Thyroid gland (tissue), 4 donors: ENCODE measurements at regions not wholly inside any gene's neighbourhood (a gene's known extent, or its start where the extent isn't known, plus 50 kb on each side); places are given as distances from the start of the nearest gene placed in this dataset.

ENCODE experiments used
- DNase-seq, 2 donors: peaks; one replicate each; pipeline ENCODE4 v3.0.0-alpha.2; 2019
- H3K27ac ChIP-seq, 3 donors: fragments of 200-600 bp; sonication (generic); 1 replicate in 2 of 3; 2 replicates in 1 of 3; pipeline ENCODE4 v1.5.1; 2016 to 2019; ENCODE audit warnings: mild to moderate bottlenecking in 1 of 3, moderate library complexity in 1 of 3
- H3K27me3 ChIP-seq: fragments of 200-600 bp; sonication (generic); one replicate; pipeline ENCODE4 v1.5.1; 2019
- H3K36me3 ChIP-seq, 2 donors: fragments of 200-600 bp; sonication (generic); one replicate each; pipeline ENCODE4 v1.5.1; 2016 to 2019
- H3K4me1 ChIP-seq, 2 donors: fragments of 200-600 bp; sonication (generic); one replicate each; pipeline ENCODE4 v1.5.1; 2017 to 2019
- H3K4me3 ChIP-seq, 3 donors: fragments of 200-600 bp; sonication (generic); replicated peaks in 1 of 3; 1 replicate in 2 of 3; 2 replicates in 1 of 3; pipeline ENCODE4 v1.5.1; 2016; ENCODE audit warnings: mild to moderate bottlenecking in 1 of 3
- H3K9me3 ChIP-seq: fragments of 200-600 bp; sonication (generic); one replicate; pipeline ENCODE4 v1.5.1; 2017
- CTCF ChIP-seq, 6 experiments: fragments of 200-600 bp in 3 of 6; fragments of 450-650 bp in 3 of 6; sonication (generic) in 3 of 6; IDR thresholded peaks; one replicate each; pipeline ENCODE4 v1.5.1; 2016 to 2019; ENCODE audit warnings: antibody characterized with exemption in 6 of 6, mild to moderate bottlenecking in 2 of 6, inconsistent platforms in 1 of 6, moderate library complexity in 1 of 6
- POLR2A ChIP-seq, 2 donors: fragments of 450-650 bp; IDR thresholded peaks; one replicate each; pipeline ENCODE4 v1.6.1; 2017; ENCODE audit warnings: antibody characterized with exemption in 2 of 2, mild to moderate bottlenecking in 2 of 2, moderate library complexity in 1 of 2
- WGBS, 2 donors: methylation state at CpG; one replicate each; pipeline ENCODE4 v1.1.5; 2017; 5-methylcytosine and 5-hydroxymethylcytosine counted together
- intact Hi-C: fragments of 100-400 bp; cut with DNase I; formaldehyde crosslinking; loops from one replicate; pipeline ENCODE4 v1.15.1; 2023

DNA sequence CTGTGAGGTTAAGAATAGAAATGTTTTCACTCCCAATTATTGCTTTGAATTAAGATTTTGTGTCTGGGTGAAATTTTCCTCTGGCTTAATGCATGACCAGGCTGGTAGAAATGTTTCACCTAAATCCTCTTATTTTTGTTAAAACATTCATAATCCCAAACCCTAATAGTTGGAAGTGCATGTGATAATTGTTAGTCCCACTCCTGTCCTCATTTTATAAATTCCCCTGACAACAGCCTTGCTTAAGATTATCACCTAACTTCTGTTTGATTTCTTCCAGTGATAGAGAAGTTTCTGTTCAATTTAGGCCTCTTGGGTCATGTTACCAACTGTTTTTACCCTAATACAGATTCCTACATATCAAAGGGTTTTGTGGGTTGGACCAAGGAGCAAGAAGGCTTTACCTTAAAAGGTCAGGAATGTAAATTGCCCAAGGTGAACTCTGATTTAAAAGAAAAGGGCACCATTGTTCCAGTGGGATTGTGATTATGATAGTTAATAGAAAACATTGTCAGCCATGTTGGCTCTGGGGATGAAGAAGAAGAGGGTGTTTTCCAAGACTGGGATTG lies 158.7 kb upstream of the CENPW start:
- no peaks in the 10 kb centered on the region for H3K36me3 ChIP-seq
- TF ChIP-seq CTCF (IDR thresholded peaks at IDR 0.05) (no peak), POLR2A (IDR thresholded peaks at IDR 0.05) (no peak)
- H3K4me1 ChIP-seq, result no peaks in the 10 kb centered on the region
- DNase-seq, result no peak
- intact Hi-C loops, result no loop called here
- H3K27me3 ChIP-seq, result no peaks in the 10 kb centered on the region
- H3K9me3 ChIP-seq, result no peaks in the 10 kb centered on the region
- no peak overlapping the region for H3K4me3 ChIP-seq
- H3K27ac ChIP-seq, result no peak overlapping the region

DNA sequence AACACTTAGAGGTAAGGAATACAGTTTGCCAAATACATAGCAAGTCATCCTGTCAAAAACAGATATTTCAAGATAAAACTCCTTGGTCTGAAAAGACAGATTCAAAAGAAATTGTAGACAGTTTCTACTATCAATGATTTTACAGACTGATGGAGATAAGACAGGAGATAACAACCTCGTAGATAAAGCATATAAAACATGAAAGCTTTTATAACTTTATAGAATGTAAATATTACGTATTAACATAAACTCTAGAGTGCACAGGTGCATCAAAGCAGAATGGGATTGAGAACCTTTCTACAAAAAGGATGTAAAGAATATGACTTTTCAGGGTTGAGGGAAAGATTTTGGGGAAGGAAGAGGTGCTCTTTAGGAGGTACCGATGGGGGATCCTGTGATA lies 158.0 kb upstream of the CENPW start:
- Histone ChIP-seq H3K4me1 (no peaks in the 10 kb centered on the region), H3K27me3 (no peaks in the 10 kb centered on the region), H3K9me3 (no peaks in the 10 kb centered on the region), H3K36me3 (no peaks in the 10 kb centered on the region), H3K4me3 (no peak overlapping the region), H3K27ac (no peak overlapping the region)
- intact Hi-C loops, result no loop called here
- TF ChIP-seq CTCF (IDR thresholded peaks at IDR 0.05) (no peak), POLR2A (IDR thresholded peaks at IDR 0.05) (no peak)
- 96 to 97% methylated on average over 3 of the region's 3 CpGs for WGBS, 2 donors
- DNase-seq, result no peak

DNA sequence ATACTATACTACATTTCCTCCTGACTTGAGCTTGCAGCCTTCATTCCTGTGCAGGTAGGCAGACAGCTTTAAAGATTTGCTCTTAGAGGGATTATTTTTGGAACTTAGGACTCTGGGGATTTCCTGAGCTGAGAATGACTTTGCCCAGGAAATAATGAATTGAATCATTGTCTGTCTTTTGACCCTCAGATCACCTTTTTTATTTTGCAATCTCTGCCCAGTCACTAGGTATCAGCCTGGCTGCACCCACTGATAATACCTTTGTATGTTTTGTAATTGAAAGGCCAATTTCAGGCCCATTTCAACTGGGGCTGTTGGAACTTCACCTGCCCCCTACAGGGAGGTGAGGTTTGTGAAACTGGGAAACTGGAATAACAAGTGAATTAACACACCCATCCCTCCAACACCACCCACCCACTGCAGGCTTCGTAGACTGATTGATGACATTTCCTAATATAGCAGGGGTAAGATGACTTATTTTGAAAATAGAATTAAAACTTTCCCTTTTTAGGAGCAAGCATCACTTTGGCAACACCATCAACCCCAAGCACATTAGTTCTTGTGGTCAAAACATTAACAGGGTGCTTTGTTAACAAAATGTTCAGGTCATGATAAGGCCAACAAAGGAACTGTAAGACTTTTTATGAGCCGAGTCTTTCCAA lies 157.1 kb upstream of the CENPW start:
- no peak for DNase-seq
- Histone ChIP-seq H3K4me3 (no peak overlapping the region), H3K9me3 (no peaks in the 10 kb centered on the region), H3K27ac (no peak overlapping the region), H3K36me3 (no peaks in the 10 kb centered on the region), H3K27me3 (no peaks in the 10 kb centered on the region), H3K4me1 (no peaks in the 10 kb centered on the region)
- TF ChIP-seq CTCF (IDR thresholded peaks at IDR 0.05), result no peak
- TF ChIP-seq POLR2A (IDR thresholded peaks at IDR 0.05), result no peak
- intact Hi-C loops, result no loop called here
- 67 to 89% methylated on average over 2 of the region's 2 CpGs for WGBS, 2 donors

DNA sequence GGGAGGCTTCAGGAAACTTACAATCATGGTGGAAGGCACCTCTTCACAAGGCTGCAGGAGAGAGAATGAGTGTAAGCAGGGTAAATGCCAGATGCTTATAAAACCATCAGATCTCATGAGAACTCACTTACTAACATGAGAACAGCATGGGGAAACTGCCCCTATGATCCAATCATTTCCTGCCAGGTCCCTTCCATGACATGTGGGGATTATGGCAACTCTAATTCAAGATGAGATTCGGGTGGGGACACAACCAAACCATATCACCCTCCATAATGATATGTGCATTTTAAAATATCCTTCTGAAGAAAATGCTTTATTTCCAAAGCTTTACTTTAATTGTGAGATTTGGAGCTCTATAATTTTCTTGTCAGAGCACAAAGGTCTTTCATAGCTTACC lies 154.1 kb upstream of the CENPW start:
- TF ChIP-seq POLR2A (IDR thresholded peaks at IDR 0.05) (no peak), CTCF (IDR thresholded peaks at IDR 0.05) (no peak)
- Histone ChIP-seq H3K27me3 (no peaks in the 10 kb centered on the region), H3K27ac (no peak overlapping the region), H3K36me3 (no peaks in the 10 kb centered on the region), H3K4me3 (no peak overlapping the region), H3K4me1 (no peaks in the 10 kb centered on the region), H3K9me3 (no peaks in the 10 kb centered on the region)
- WGBS, 2 donors, result 91 to 97% methylated on average over 1 of the region's 1 CpG
- no peak for DNase-seq
- intact Hi-C loops, result no loop called here

GRCh38 chr6:126188279-126188909 lies 151.5 kb upstream of the CENPW start:
- DNase-seq, result no peak
- no peaks in the 10 kb centered on the region for H3K27me3 ChIP-seq
- no peaks in the 10 kb centered on the region for H3K4me1 ChIP-seq
- H3K4me3 ChIP-seq, result no peak overlapping the region
- no peak overlapping the region for H3K27ac ChIP-seq
- 83 to 88% methylated on average over 1 of the region's 1 CpG for WGBS, 2 donors
- intact Hi-C loops, result no loop called here
- no peak for TF ChIP-seq CTCF (IDR thresholded peaks at IDR 0.05)
- TF ChIP-seq POLR2A (IDR thresholded peaks at IDR 0.05), result no peak
- no peaks in the 10 kb centered on the region for H3K36me3 ChIP-seq
- no peaks in the 10 kb centered on the region for H3K9me3 ChIP-seq
